ENCODE measurements at regions not wholly inside any gene's neighbourhood (a gene's known extent, or its start where the extent isn't known, plus 50 kb on each side); places are given as distances from the start of the nearest gene placed in this dataset.

- Histone ChIP-seq H2BK5ac (ENCODE audit: low read depth, low read length, poor library complexity) (no peak overlapping the region), H3K79me1 (ENCODE audit: low read length) (no peaks in the 10 kb centered on the region), H3K23ac (ENCODE audit: low read length) (no peak overlapping the region), H3K9ac (ENCODE audit: low read length) (no peak overlapping the region), H3K4me1 (ENCODE audit: control insufficient read depth in 1 of 2, insufficient read depth in 2 of 2, low read length in 2 of 2) (no peaks in the 10 kb centered on the region), H3K27me3 (ENCODE audit: insufficient read depth, low read length) (no peaks in the 10 kb centered on the region), H2BK120ac (ENCODE audit: insufficient read depth, low read length, poor library complexity) (no peak overlapping the region), H3K4ac (ENCODE audit: low read depth, low read length) (no peak overlapping the region), H3K4me2 (ENCODE audit: low read length) (no peak overlapping the region), H4K91ac (ENCODE audit: low read depth, low read length) (no peak overlapping the region), H3K36me3 (ENCODE audit: control insufficient read depth in 1 of 2, insufficient read depth in 2 of 2, low read length in 2 of 2) (peaks cover 0 to 2% of the 10 kb centered on the region in 2 experiments), H3K9me3 (ENCODE audit: insufficient read depth, low read depth, low read length) (no peaks in the 10 kb centered on the region), H3K14ac (ENCODE audit: low read length) (no peak overlapping the region), H3K27ac (ENCODE audit: low read depth, low read length) (no peak overlapping the region), H2AK5ac (ENCODE audit: low read length) (no peak overlapping the region), H3K79me2 (ENCODE audit: control insufficient read depth, insufficient read depth, low read length, poor library complexity) (no peaks in the 10 kb centered on the region), H3K18ac (ENCODE audit: low read length) (no peak overlapping the region), H2AFZ (ENCODE audit: insufficient read depth, low read length, poor library complexity) (no peak overlapping the region), H2BK12ac (ENCODE audit: low read length) (no peak overlapping the region), H4K8ac (ENCODE audit: low read depth, low read length) (no peak overlapping the region), H4K12ac (ENCODE audit: low read depth, low read length) (no peak overlapping the region), H3K4me3 (ENCODE audit: low read depth, low read length) (no peak overlapping the region)
- no peak for DNase-seq
These were observed 87.5 kb upstream of the SESN3 start for GRCh38 chr11:95318498-95318897.

- Histone ChIP-seq H2BK12ac (ENCODE audit: low read length) (no peak overlapping the region), H4K91ac (ENCODE audit: low read depth, low read length) (no peak overlapping the region), H2AFZ (ENCODE audit: insufficient read depth, low read length, poor library complexity) (no peak overlapping the region), H2BK120ac (ENCODE audit: insufficient read depth, low read length, poor library complexity) (no peak overlapping the region), H3K9ac (ENCODE audit: low read length) (no peak overlapping the region), H3K4ac (ENCODE audit: low read depth, low read length) (no peak overlapping the region), H3K4me1 (ENCODE audit: control insufficient read depth in 1 of 2, insufficient read depth in 2 of 2, low read length in 2 of 2) (peaks cover 11 to 12% of the 10 kb centered on the region in 2 experiments), H3K14ac (ENCODE audit: low read length) (no peak overlapping the region), H3K27ac (ENCODE audit: low read depth, low read length) (no peak overlapping the region), H3K79me2 (ENCODE audit: control insufficient read depth, insufficient read depth, low read length, poor library complexity) (no peaks in the 10 kb centered on the region), H4K12ac (ENCODE audit: low read depth, low read length) (no peak overlapping the region), H3K4me2 (ENCODE audit: low read length) (no peak overlapping the region), H3K18ac (ENCODE audit: low read length) (no peak overlapping the region), H2BK5ac (ENCODE audit: low read depth, low read length, poor library complexity) (no peak overlapping the region), H3K4me3 (ENCODE audit: low read depth, low read length) (no peak overlapping the region), H3K23ac (ENCODE audit: low read length) (no peak overlapping the region), H2AK5ac (ENCODE audit: low read length) (no peak overlapping the region), H3K36me3 (ENCODE audit: control insufficient read depth in 1 of 2, insufficient read depth in 2 of 2, low read length in 2 of 2) (no peaks in the 10 kb centered on the region), H3K27me3 (ENCODE audit: insufficient read depth, low read length) (no peaks in the 10 kb centered on the region), H4K8ac (ENCODE audit: low read depth, low read length) (no peak overlapping the region), H3K9me3 (ENCODE audit: insufficient read depth, low read depth, low read length) (peaks cover 1% of the 10 kb centered on the region), H3K79me1 (ENCODE audit: low read length) (peaks cover 18% of the 10 kb centered on the region)
- DNase-seq = no peak
- no CpG with 5 or more reads among the region's 2 CpGs for WGBS (ENCODE audit: extremely low coverage, insufficient coverage, insufficient read length)
These were observed 77.6 kb upstream of the SESN3 start for GRCh38 chr11:95308512-95309035.

- H2AFZ ChIP-seq (ENCODE audit: insufficient read depth, low read length, poor library complexity) = no peak overlapping the region
- H3K4me1 ChIP-seq (ENCODE audit: control insufficient read depth in 1 of 2, insufficient read depth in 2 of 2, low read length in 2 of 2) = peaks cover 11 to 12% of the 10 kb centered on the region in 2 experiments
- no peak overlapping the region for H3K4ac ChIP-seq (ENCODE audit: low read depth, low read length)
- H3K27me3 ChIP-seq (ENCODE audit: insufficient read depth, low read length) = no peaks in the 10 kb centered on the region
- no peak overlapping the region for H4K12ac ChIP-seq (ENCODE audit: low read depth, low read length)
- no peaks in the 10 kb centered on the region for H3K36me3 ChIP-seq (ENCODE audit: control insufficient read depth in 1 of 2, insufficient read depth in 2 of 2, low read length in 2 of 2)
- H2BK12ac ChIP-seq (ENCODE audit: low read length) = peak overlapping the region; percentile 55
- H3K9me3 ChIP-seq (ENCODE audit: insufficient read depth, low read depth, low read length) = peaks cover 1% of the 10 kb centered on the region
- no peak overlapping the region for H2BK5ac ChIP-seq (ENCODE audit: low read depth, low read length, poor library complexity)
- peaks cover 22% of the 10 kb centered on the region for H3K79me1 ChIP-seq (ENCODE audit: low read length)
- peak overlapping the region; percentile 32 for H4K91ac ChIP-seq (ENCODE audit: low read depth, low read length)
- no peak overlapping the region for H3K4me2 ChIP-seq (ENCODE audit: low read length)
- no peaks in the 10 kb centered on the region for H3K79me2 ChIP-seq (ENCODE audit: control insufficient read depth, insufficient read depth, low read length, poor library complexity)
- H3K9ac ChIP-seq (ENCODE audit: low read length) = no peak overlapping the region
- H3K4me3 ChIP-seq (ENCODE audit: low read depth, low read length) = no peak overlapping the region
- H3K18ac ChIP-seq (ENCODE audit: low read length) = peak overlapping the region; percentile 48
- H2AK5ac ChIP-seq (ENCODE audit: low read length) = no peak overlapping the region
- no peak for DNase-seq
- no peak overlapping the region for H3K27ac ChIP-seq (ENCODE audit: low read depth, low read length)
- H3K23ac ChIP-seq (ENCODE audit: low read length) = no peak overlapping the region
- no peak overlapping the region for H4K8ac ChIP-seq (ENCODE audit: low read depth, low read length)
- H3K14ac ChIP-seq (ENCODE audit: low read length) = no peak overlapping the region
- no peak overlapping the region for H2BK120ac ChIP-seq (ENCODE audit: insufficient read depth, low read length, poor library complexity)
- no CpG with 5 or more reads among the region's 1 CpG for WGBS (ENCODE audit: extremely low coverage, insufficient coverage, insufficient read length)
These were observed 76.3 kb upstream of the SESN3 start for GRCh38 chr11:95307286-95307685.

- Histone ChIP-seq H2BK12ac (ENCODE audit: low read length) (no peak overlapping the region), H3K4ac (ENCODE audit: low read depth, low read length) (no peak overlapping the region), H3K23ac (ENCODE audit: low read length) (no peak overlapping the region), H3K9ac (ENCODE audit: low read length) (no peak overlapping the region), H3K9me3 (ENCODE audit: insufficient read depth, low read depth, low read length) (peaks cover 1% of the 10 kb centered on the region), H4K91ac (ENCODE audit: low read depth, low read length) (no peak overlapping the region), H3K4me2 (ENCODE audit: low read length) (no peak overlapping the region), H4K12ac (ENCODE audit: low read depth, low read length) (no peak overlapping the region), H4K8ac (ENCODE audit: low read depth, low read length) (no peak overlapping the region), H3K27me3 (ENCODE audit: insufficient read depth, low read length) (no peaks in the 10 kb centered on the region), H3K79me1 (ENCODE audit: low read length) (peaks cover 22% of the 10 kb centered on the region), H3K36me3 (ENCODE audit: control insufficient read depth in 1 of 2, insufficient read depth in 2 of 2, low read length in 2 of 2) (no peaks in the 10 kb centered on the region), H3K4me3 (ENCODE audit: low read depth, low read length) (no peak overlapping the region), H3K14ac (ENCODE audit: low read length) (no peak overlapping the region), H3K27ac (ENCODE audit: low read depth, low read length) (no peak overlapping the region), H3K79me2 (ENCODE audit: control insufficient read depth, insufficient read depth, low read length, poor library complexity) (no peaks in the 10 kb centered on the region), H3K18ac (ENCODE audit: low read length) (no peak overlapping the region), H2AK5ac (ENCODE audit: low read length) (no peak overlapping the region), H2BK120ac (ENCODE audit: insufficient read depth, low read length, poor library complexity) (no peak overlapping the region), H2BK5ac (ENCODE audit: low read depth, low read length, poor library complexity) (no peak overlapping the region), H3K4me1 (ENCODE audit: control insufficient read depth in 1 of 2, insufficient read depth in 2 of 2, low read length in 2 of 2) (peaks cover 11 to 12% of the 10 kb centered on the region in 2 experiments), H2AFZ (ENCODE audit: insufficient read depth, low read length, poor library complexity) (no peak overlapping the region)
- no CpG with 5 or more reads among the region's 1 CpG for WGBS (ENCODE audit: extremely low coverage, insufficient coverage, insufficient read length)
- DNase-seq = no peak
These were observed 75.8 kb upstream of the SESN3 start for GRCh38 chr11:95306801-95307200.
